Midbrain (tissue), 1 donor: ENCODE measurements at regions not wholly inside any gene's neighbourhood (a gene's known extent, or its start where the extent isn't known, plus 50 kb on each side); places are given as distances from the start of the nearest gene placed in this dataset.

Experiments
- DNase-seq: peaks from one replicate; lab custom pipeline; 2025; lab: John Stamatoyannopoulos, UW

DNA sequence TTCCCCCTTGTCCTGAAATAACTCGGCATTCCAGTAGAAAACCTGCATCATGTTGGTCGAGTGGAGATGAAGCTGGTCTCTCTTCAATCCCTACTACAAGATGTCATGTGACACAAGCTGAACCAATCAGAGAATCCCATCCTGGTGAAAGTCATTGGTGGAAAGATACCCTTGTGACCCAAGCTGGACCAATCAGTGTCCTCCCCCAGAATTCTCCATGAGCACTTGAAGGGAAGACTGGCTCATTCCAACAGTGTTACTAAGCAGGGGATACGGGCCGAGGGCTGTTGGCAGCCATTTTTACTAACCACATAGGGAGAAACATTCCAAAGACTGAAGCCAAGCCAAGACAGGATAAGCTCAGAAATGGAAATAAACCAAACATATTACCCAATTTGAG, 298.3 kb downstream of the ICOS start:
- DNase-seq = no peak

GRCh38 chr2:204237416-204237815, 300.9 kb downstream of the ICOS start:
- DNase-seq = no peak

DNA sequence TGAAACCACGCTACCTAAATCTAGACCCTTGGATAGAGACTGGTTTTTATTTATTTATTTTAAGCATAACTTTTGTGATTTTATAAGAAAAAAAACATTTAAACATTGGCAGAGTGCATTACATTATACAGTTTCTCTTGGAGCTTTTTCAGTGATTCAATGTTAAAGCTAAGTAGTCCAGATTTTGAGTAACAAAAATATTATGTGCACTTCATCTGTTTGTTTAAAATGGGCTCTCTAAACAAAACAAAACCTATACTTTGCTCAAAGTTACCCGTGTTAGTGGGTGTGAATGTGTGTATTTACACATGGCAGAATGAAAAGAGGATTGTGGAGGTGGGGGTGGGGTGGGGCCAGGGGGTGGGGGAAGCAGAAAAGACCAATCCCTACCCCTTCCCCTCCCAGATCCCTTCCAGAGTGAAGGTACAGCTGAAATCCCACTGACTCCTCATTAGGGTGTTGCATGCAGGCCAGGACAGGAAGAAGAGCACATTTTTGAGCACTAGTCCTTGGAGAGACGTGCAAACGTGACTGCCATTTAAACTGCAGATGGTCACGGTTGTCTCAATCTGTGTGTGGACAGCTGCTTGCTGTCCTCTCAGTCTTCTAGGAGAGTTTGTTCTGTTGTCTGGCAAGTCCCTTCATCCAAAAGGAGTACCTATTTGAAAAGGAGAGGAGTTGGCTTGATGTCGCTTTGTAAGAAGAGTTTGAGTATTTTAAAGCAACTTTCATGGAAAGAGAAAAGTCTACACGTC, 303.0 kb downstream of the ICOS start:
- no peak for DNase-seq

GRCh38 chr2:204240961-204241360, 304.3 kb upstream of the PARD3B start:
- no peak for DNase-seq

- DNase-seq = no peak
Measured at GRCh38 chr2:204249437-204249836, 295.8 kb upstream of the PARD3B start.

DNA sequence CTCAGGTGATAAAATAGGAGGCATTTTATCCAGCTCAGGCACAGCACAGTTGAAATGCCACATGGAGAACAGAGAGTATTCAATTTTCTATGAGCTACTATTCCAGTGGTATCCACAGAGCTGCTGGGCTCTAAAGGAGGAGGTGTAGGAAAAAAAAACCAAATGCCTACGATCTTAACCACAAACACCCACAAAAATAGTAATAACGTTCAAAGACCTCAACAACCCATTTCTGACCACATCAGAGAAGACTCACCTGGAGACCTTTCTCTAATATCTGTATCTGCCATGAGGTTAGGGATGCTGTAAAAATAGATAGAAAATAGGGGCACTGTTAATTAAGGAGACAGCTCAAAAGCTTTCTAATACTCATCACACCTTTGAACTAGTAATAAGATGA, 294.6 kb upstream of the PARD3B start:
- DNase-seq = no peak

- DNase-seq = no peak
Measured at GRCh38 chr2:204251158-204251997, 293.9 kb upstream of the PARD3B start.

DNA sequence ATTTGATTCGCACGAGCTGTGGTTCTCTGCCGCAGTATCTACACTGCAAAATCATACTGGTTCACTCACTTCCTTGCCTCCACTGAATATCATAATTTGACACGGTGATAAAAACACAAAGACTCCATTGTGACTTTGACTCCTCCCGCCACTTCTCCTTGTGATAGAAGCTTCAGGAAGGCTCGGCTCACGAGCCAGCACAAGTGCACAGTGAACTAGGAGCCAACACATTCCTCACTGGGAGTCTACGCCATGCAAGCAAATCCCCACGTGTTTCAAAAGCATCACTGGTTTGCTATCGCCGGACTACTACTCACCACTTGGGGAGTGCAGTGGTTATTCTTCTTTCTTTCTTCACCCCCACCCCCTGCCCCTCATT, 293.3 kb upstream of the PARD3B start:
- DNase-seq = no peak

- DNase-seq = no peak
Measured at GRCh38 chr2:204255071-204255470, 290.2 kb upstream of the PARD3B start.

GRCh38 chr2:204255526-204255925, 289.7 kb upstream of the PARD3B start:
- DNase-seq = no peak

DNA sequence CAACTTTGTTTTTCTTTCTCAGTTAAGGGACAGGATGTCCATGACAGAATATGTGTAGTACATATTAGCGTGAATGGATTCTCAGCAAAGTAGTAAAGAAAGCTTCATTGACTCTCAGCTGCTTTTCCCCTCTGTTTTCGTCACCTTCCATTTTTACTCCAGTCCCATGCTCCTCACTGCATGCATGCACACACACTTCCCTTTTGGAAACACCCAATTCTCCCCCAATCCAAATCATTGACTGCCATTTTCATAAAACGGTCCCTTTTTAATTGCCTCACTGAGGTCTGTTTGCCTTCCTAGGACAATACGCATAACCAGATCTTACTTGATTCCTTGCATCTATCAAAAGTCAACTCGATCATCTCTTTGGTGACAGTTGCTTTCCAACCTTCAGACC, 287.5 kb upstream of the PARD3B start:
- no peak for DNase-seq

DNA sequence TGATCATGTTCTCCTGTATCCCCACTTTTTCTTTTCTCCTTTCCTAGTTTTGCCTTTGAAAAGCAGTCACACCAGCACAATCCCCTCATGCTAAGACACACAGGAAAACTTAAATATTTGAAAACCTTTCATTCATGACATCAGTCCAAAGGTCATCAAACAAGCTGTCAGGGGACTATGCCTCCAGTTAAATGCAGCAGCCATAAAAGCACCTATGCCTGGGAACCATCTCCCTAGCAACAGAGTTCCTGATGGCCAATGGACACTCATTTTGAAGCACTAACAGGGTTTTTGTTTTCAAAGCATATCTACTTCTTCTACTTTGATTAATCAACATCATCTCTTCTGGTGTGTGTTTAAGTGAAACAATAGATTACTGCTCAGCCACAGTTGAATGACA, 286.4 kb upstream of the PARD3B start:
- DNase-seq = no peak

- peak; percentile 82 for DNase-seq
Measured at GRCh38 chr2:204260162-204260877, 285.0 kb upstream of the PARD3B start.

DNA sequence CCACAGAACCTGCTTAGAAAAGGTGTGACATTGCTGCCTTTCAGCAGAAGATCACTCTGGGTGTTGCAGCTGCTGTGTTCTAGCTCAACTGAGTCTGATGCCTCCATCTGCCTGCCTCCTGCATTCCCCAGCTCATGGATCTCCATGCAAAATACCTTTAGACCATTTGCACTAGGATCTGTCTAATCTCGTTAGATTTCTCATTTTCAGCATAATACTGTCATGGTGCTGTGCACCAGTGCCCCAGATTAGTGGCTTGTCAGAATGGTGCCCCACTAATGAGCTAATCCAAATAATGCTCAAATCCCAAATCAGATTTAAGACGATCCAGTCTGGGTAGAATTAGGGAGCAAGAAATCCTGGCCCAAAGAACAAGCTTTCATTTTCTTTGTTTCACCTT, 284.4 kb upstream of the PARD3B start:
- no peak for DNase-seq

DNA sequence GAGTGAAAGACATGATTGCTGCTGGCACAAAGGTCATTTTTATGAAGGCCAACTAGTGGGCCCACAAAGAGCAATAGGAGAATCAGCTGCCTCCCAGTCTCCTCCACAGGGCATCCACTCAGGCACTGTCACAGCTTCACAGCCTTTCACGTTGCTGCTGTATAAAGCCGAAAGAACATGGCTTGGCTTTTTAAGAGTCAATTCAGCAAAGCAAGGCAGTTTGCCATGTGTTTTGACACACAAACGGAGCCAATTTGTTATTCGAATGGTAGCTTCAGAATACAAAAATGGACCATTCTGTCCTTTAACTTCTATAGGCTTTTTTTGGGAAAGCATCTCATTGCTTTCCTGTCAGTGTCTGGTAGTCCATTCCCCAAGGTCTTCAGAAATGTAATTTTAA, 283.4 kb upstream of the PARD3B start:
- peak; percentile 48 for DNase-seq

- no peak for DNase-seq
Measured at GRCh38 chr2:204264085-204264553, 281.2 kb upstream of the PARD3B start.

- no peak for DNase-seq
Measured at GRCh38 chr2:204264621-204265140, 280.6 kb upstream of the PARD3B start.

- peak; percentile 73 for DNase-seq
Measured at GRCh38 chr2:204265681-204266181, 279.5 kb upstream of the PARD3B start.

DNA sequence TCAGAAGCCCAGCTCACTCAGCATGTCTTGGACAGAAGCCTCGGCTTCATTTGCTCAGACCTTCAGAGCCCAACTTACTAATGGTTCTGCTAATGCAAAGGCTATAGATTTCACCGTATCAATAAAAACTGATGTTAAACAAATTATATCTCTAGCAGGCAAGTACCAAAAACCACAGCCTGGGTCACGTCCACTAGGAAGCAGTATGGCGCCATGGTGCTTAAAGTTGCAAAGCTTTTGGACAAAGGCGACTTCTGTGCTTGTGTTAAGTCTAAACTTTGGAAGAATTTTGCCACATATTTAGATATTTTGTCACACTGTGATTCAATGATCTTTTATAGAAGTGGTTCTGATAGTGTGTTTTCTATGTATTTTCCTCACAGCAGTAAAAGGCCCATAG, 276.8 kb upstream of the PARD3B start:
- no peak for DNase-seq

DNA sequence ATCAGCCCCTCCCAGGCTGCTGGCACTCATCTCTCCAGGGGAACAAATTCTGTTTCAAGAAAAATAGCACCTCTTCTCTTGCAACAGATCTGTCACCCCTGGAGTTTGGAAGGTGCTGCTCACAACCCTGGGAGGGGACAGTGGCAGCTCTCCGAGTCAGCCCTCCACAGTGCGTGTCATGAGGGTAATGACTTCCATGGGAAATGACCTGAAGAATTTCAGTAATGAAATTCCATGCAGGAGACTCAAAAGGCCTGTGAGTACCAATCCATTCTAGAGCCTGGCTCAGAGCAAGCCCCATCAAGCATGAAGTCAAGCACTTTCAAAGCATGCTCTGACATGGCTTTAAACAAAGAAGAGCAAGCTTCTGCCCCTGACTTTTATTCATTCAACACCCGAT, 276.3 kb upstream of the PARD3B start:
- no peak for DNase-seq

- no peak for DNase-seq
Measured at GRCh38 chr2:204272089-204272488, 273.2 kb upstream of the PARD3B start.

- DNase-seq = no peak
Measured at GRCh38 chr2:204272610-204273287, 272.5 kb upstream of the PARD3B start.
